GM12865 (cell line): ENCODE measurements at regions not wholly inside any gene's neighbourhood (a gene's known extent, or its start where the extent isn't known, plus 50 kb on each side); places are given as distances from the start of the nearest gene placed in this dataset.

ENCODE experiments used
- DNase-seq: peaks from one replicate; pipeline ENCODE4 v3.0.0; 2010; ENCODE audit warnings: low read depth
- H3K4me3 ChIP-seq: 2 replicates; pipeline ENCODE4 v1.5.1; 2011; ENCODE audit warnings: mild to moderate bottlenecking, low read depth, low read length, control low read depth
- TF ChIP-seq, protein P1 (sequence below): IDR thresholded peaks from 2 replicates; pipeline ENCODE4 v1.5.1; 2011; ENCODE audit warnings: low read length, control low read depth, low read depth, inconsistent platforms; ENCODE audit not compliant: insufficient read depth; ENCODE audit errors: missing control alignments

DNA sequence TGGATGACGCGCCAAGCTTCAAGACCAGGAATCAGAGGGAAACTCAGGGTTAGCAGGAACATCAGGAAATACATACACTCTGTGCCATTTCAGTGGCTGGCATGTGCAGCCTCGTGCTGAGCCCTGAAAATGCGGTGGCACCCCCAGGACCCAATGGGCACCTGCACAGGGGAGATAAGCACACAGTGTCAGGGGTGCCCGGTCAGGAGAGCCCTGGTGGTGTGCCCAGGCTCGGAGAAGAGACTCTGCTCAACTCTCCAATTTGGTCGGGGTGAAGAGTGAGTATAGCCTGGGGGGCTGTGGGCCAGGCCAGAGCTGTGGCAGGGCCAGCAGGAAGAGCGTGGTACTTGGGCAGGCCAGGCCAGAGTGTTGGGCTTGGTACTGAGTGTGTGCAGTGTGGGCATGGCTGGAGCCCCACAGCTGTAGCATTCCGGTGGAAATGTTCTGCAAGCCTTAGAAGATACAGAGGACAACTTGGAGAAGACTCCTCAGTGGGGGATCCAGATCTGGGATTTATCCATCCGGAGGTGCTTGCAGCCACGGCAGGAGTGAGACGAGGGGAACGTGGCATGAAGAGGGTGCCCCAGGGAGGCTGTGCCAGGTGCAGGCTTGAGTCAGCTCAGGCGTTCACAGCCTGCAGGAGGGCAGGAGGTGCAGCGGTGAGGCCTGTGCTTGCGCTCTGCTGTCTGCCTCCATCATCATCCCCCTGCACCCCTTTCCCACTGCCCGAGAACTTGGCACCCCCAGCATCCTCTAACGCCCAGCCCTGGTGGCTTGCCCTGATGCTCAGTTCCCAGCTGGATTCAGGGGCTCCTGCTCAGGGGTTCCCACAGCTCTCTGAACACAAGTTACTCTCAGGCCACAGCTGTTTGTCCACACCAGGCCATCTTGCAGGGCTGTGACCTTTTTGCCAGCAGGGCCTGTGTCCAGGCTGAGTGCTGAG lies 451.7 kb upstream of the HS6ST1 start:
- DNase-seq: no peak
- no peak overlapping the region for H3K4me3 ChIP-seq
- TF ChIP-seq, protein P1, sequence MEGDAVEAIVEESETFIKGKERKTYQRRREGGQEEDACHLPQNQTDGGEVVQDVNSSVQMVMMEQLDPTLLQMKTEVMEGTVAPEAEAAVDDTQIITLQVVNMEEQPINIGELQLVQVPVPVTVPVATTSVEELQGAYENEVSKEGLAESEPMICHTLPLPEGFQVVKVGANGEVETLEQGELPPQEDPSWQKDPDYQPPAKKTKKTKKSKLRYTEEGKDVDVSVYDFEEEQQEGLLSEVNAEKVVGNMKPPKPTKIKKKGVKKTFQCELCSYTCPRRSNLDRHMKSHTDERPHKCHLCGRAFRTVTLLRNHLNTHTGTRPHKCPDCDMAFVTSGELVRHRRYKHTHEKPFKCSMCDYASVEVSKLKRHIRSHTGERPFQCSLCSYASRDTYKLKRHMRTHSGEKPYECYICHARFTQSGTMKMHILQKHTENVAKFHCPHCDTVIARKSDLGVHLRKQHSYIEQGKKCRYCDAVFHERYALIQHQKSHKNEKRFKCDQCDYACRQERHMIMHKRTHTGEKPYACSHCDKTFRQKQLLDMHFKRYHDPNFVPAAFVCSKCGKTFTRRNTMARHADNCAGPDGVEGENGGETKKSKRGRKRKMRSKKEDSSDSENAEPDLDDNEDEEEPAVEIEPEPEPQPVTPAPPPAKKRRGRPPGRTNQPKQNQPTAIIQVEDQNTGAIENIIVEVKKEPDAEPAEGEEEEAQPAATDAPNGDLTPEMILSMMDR: no peak

DNA sequence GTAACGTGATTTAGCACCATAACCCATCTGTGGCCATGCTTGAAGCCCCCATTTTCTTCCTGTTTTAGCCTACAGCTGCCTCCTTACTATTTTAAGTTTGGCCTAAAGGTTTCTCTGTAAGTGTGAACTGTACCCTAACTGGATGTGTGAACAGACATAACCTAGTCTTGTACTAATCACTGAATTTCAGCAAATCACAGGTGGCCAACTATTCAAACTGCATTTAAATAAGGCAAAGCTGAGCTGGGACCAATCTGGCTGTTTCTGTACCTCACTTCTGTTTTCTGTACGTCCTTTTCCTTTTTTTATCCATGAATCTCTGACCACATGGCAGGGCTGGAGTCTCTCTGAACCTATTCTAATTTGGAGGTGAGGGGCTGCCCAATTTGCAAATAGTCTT lies 452.7 kb upstream of the HS6ST1 start:
- TF ChIP-seq, protein P1: no peak
- no peak overlapping the region for H3K4me3 ChIP-seq
- no peak for DNase-seq

DNA sequence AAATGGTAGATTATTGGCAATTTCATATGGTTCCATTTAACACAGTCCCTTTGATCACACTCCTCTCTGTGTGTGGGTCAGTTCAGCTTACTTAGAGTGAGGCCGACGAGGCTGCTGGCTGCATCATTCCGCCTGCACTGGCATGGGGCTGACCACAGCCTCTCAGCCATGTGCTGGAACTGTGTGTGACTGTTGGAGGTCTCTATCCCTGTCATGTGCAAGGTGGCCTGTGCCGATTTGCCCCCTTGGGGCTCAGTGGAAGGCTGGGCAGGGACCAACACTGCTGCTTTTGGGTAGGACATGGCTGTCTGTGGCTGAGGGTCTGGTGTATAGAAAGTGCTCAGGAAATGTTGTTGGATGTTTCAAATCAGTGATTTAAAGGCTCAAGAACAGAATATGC lies 454.0 kb upstream of the HS6ST1 start:
- TF ChIP-seq, protein P1: no peak
- DNase-seq: no peak
- no peak overlapping the region for H3K4me3 ChIP-seq

DNA sequence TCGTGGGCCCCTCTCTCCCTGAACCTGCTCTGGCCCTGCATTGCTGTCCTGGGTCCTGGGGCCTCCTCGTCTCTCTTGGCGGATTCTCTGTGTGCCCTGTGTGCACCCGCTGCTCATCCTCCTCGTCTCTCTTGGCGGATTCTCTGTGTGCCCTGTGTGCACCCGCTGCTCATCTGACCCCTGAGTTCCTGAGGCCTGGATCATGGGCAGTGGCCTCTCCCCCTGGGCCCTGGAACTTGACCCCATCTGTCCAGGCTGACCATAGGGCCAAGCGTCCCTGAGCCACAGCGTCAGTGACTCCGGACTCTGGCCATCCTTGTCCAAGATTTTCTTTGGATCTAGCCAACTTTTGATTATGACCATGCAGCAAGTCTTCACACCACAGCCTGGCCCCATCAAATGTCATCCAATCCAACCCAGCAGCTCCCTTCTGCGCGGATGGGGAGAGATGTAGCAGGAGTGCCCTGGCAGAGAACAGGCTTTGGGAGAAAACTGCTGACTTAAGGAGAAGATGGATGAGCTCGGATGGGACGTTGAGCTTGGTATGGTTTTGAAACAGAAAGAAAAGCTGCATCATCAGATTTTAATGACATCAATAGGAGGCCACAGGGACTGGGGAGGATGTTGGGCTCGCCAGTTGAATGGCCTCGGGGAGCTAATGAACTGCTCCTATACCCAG lies 455.1 kb upstream of the HS6ST1 start:
- H3K4me3 ChIP-seq: no peak overlapping the region
- DNase-seq: no peak
- TF ChIP-seq, protein P1: no peak

DNA sequence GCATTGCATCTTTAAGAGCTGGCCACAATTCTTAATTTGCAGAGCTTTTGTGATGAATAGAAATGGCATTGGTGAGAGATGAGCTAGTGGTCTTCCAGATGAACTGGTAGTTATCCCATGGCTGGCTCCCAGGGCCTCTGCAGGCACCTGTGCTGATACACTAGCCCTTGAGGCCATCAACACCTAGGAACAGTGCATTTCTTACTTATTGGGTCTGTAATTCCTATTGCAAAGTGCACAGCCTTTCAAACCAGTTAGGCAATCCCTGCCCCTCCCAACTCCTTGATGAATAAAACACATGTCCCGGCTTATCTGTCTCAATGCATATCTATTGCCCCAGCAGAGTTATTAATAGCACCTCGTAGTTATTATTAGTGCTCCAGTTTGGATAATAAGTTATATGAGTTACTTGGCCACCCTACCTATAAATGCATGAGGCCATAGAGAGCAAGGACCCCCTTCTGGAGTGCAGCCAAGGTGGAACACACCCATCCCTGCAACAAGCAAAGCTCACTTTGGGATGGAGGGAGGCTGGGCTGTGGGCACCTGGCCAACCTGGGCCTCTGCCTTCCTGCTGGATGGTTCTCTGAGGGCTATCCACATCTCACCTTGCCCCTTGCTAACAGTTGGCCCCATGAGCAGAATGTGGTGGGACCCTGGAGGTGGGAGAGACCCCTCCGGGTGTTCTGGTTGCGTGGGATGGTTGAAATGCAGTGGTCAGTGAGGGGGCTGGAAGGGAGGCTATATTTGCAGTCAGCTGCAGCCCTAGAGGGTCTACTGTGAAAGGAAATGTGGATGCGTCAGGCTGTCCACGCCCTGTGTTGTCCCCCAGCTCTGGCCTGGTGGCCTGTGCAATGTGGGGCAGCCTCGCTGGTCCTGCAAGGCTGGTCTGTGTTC lies 455.9 kb upstream of the HS6ST1 start:
- TF ChIP-seq, protein P1: no peak
- DNase-seq: no peak
- no peak overlapping the region for H3K4me3 ChIP-seq

DNA sequence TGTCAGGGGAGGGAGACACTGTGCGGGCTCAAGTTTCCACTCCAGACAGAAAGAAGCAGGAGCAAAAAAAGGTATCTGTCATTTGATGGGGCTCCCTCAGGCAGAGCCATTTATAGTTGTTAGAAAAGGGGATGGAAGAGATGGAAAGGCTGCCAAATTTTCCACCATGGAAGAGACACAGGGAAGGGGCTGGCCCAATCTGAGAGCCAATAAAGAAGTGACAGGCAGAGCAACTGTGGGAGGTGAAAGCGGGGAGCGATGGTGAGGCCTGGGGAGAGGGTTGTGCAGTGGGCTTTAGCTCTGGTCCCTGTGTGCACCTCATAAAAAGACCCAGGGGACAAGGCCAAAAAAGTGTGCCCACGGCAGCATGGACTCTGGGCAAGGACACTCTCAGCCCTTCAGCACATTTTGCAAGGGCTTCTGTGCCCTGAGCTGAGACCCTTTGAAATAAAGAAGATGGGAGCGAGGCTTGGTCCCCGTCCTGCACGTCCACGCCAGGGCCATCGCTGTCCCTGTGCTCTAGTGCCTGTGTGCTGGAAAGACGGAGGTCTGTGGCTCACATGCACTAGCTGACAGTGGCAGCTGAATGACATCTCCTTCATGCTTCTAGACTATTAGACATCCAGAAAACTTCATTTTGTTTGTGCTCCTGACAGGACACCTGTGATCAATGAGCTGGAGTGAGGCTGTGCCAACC lies 456.7 kb upstream of the HS6ST1 start:
- TF ChIP-seq, protein P1: no peak
- DNase-seq: no peak
- H3K4me3 ChIP-seq: no peak overlapping the region
